ENCODE measurements at regions not wholly inside any gene's neighbourhood (a gene's known extent, or its start where the extent isn't known, plus 50 kb on each side); places are given as distances from the start of the nearest gene placed in this dataset.

DNA sequence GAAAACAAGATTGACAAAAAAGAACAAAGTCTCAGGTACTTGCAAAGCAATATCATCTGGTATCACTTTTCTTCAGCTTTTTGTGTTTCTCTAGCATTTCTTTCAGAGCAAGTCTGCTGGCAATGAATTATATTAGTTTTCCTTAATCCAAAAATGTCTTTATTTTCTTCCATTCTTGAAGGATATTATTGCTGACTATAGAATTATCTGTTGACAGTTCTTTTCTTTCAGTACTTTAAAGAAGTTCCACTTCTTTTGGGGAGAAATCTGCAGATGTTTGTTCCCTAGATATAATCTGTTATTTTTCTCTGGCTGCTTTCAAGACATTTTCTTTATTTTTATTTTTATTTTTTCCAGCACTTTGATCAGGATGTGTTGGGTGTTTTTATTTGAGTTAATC is 161.8 kb upstream of the SPRED2 start:
- H4K20me1 ChIP-seq (ENCODE audit: insufficient read depth, low read length) = no peaks in the 10 kb centered on the region
- H3K4me1 ChIP-seq (ENCODE audit: low read length) = no peaks in the 10 kb centered on the region
- TF ChIP-seq EZH2phosphoT487 (IDR thresholded peaks at IDR 0.05; ENCODE audit: low read length) (no peak), EZH2 (optimal IDR thresholded peaks at IDR 0.05; ENCODE audit: low read depth, low read length) (no peak)
- TF ChIP-seq, protein P1, sequence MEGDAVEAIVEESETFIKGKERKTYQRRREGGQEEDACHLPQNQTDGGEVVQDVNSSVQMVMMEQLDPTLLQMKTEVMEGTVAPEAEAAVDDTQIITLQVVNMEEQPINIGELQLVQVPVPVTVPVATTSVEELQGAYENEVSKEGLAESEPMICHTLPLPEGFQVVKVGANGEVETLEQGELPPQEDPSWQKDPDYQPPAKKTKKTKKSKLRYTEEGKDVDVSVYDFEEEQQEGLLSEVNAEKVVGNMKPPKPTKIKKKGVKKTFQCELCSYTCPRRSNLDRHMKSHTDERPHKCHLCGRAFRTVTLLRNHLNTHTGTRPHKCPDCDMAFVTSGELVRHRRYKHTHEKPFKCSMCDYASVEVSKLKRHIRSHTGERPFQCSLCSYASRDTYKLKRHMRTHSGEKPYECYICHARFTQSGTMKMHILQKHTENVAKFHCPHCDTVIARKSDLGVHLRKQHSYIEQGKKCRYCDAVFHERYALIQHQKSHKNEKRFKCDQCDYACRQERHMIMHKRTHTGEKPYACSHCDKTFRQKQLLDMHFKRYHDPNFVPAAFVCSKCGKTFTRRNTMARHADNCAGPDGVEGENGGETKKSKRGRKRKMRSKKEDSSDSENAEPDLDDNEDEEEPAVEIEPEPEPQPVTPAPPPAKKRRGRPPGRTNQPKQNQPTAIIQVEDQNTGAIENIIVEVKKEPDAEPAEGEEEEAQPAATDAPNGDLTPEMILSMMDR (IDR thresholded peaks at IDR 0.05; ENCODE audit: low read length) = no peak
- no peak for DNase-seq
- no peaks in the 10 kb centered on the region for H3K27me3 ChIP-seq (replicated peaks; ENCODE audit: insufficient read depth, low read length)
- H3K4me3 ChIP-seq (ENCODE audit: low read length) = no peak overlapping the region
- H3K27ac ChIP-seq (ENCODE audit: low read length) = no peak overlapping the region
- no peaks in the 10 kb centered on the region for H3K9me3 ChIP-seq (replicated peaks; ENCODE audit: insufficient read depth, low read length)
- H3K36me3 ChIP-seq (replicated peaks; ENCODE audit: insufficient read depth, low read length) = no peaks in the 10 kb centered on the region
- H3K4me2 ChIP-seq (ENCODE audit: low read depth, low read length) = no peak overlapping the region
- no peaks in the 10 kb centered on the region for H3F3A ChIP-seq (ENCODE audit: insufficient read depth, low read length)
- H3K9ac ChIP-seq (ENCODE audit: low read length) = no peak overlapping the region
- no peaks in the 10 kb centered on the region for H3K9me2 ChIP-seq (replicated peaks; ENCODE audit: insufficient read depth, low read length)
- no peak overlapping the region for H2AFZ ChIP-seq (ENCODE audit: low read length)
- no peaks in the 10 kb centered on the region for H3K79me2 ChIP-seq (ENCODE audit: low read length)

DNA sequence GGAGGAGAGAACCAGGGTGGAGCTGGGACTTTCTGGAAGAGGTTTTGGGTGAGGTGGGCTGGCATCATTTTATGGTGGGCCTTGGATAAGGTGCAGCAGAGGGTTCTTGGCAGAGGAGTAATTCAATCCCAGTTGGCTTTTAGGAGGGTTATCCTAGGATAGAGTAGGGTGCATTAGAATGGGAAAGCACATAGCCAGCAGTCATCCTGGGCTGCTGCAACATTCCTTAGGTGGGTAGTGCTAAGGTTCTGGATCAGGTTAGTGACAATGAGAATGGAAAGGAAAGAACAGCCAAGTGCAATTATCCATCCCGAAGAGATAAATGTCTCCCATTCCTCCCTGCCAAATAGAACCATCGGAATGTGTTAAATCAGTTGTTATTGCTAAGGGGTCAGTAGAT is 157.3 kb upstream of the SPRED2 start:
- Histone ChIP-seq H3F3A (ENCODE audit: insufficient read depth, low read length) (no peaks in the 10 kb centered on the region), H3K4me2 (ENCODE audit: low read depth, low read length) (no peak overlapping the region), H3K9ac (ENCODE audit: low read length) (no peak overlapping the region), H3K36me3 (replicated peaks; ENCODE audit: insufficient read depth, low read length) (no peaks in the 10 kb centered on the region), H3K4me3 (ENCODE audit: low read length) (no peak overlapping the region), H2AFZ (ENCODE audit: low read length) (no peak overlapping the region), H3K27ac (ENCODE audit: low read length) (no peak overlapping the region), H3K9me3 (replicated peaks; ENCODE audit: insufficient read depth, low read length) (no peaks in the 10 kb centered on the region), H3K27me3 (replicated peaks; ENCODE audit: insufficient read depth, low read length) (no peaks in the 10 kb centered on the region), H3K9me2 (replicated peaks; ENCODE audit: insufficient read depth, low read length) (no peaks in the 10 kb centered on the region), H3K79me2 (ENCODE audit: low read length) (no peaks in the 10 kb centered on the region), H4K20me1 (ENCODE audit: insufficient read depth, low read length) (no peaks in the 10 kb centered on the region), H3K4me1 (ENCODE audit: low read length) (no peaks in the 10 kb centered on the region)
- no peak for TF ChIP-seq EZH2phosphoT487 (IDR thresholded peaks at IDR 0.05; ENCODE audit: low read length)
- TF ChIP-seq, protein P1 (IDR thresholded peaks at IDR 0.05; ENCODE audit: low read length) = no peak
- TF ChIP-seq EZH2 (optimal IDR thresholded peaks at IDR 0.05; ENCODE audit: low read depth, low read length) = no peak
- DNase-seq = no peak

DNA sequence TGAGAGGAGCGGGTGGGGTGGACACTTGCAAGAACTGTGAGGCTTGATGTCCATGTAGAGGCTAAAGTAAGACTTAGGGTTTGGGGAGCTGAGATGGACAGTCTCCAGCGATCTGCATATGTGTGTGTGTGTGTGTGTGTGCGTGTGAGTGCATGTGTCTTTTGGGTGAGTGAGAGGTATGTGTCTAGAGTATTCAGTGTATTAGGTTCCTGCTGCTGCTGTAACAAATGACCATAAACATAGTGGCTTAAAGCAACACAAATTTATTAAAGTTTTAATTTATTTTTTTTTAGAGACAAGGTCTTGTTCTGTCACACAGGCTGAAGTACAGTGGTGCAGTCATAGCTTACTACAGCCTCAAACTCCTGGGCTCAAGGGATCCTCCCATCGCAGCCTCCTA is 155.4 kb upstream of the SPRED2 start:
- no peak overlapping the region for H3K4me3 ChIP-seq (ENCODE audit: low read length)
- no peak for DNase-seq
- H3K9ac ChIP-seq (ENCODE audit: low read length) = no peak overlapping the region
- H3F3A ChIP-seq (ENCODE audit: insufficient read depth, low read length) = no peaks in the 10 kb centered on the region
- H3K36me3 ChIP-seq (replicated peaks; ENCODE audit: insufficient read depth, low read length) = no peaks in the 10 kb centered on the region
- H3K4me2 ChIP-seq (ENCODE audit: low read depth, low read length) = no peak overlapping the region
- H3K27ac ChIP-seq (ENCODE audit: low read length) = no peak overlapping the region
- no peaks in the 10 kb centered on the region for H3K4me1 ChIP-seq (ENCODE audit: low read length)
- no peaks in the 10 kb centered on the region for H3K9me3 ChIP-seq (replicated peaks; ENCODE audit: insufficient read depth, low read length)
- H3K27me3 ChIP-seq (replicated peaks; ENCODE audit: insufficient read depth, low read length) = no peaks in the 10 kb centered on the region
- TF ChIP-seq EZH2phosphoT487 (IDR thresholded peaks at IDR 0.05; ENCODE audit: low read length) = no peak
- TF ChIP-seq, protein P1 (IDR thresholded peaks at IDR 0.05; ENCODE audit: low read length) = no peak
- TF ChIP-seq EZH2 (optimal IDR thresholded peaks at IDR 0.05; ENCODE audit: low read depth, low read length) = no peak
- H3K9me2 ChIP-seq (replicated peaks; ENCODE audit: insufficient read depth, low read length) = no peaks in the 10 kb centered on the region
- no peaks in the 10 kb centered on the region for H3K79me2 ChIP-seq (ENCODE audit: low read length)
- H2AFZ ChIP-seq (ENCODE audit: low read length) = no peak overlapping the region
- H4K20me1 ChIP-seq (ENCODE audit: insufficient read depth, low read length) = no peaks in the 10 kb centered on the region
